ENCODE measurements at regions not wholly inside any gene's neighbourhood (a gene's known extent, or its start where the extent isn't known, plus 50 kb on each side); places are given as distances from the start of the nearest gene placed in this dataset.
"Not testable (repeated sequence)": the region's sequence is repeated elsewhere in the genome, so short reads cannot be mapped to it uniquely, and the experiment has no call there.

- TF ChIP-seq EZH2 (IDR thresholded peaks at IDR 0.05; ENCODE audit: insufficient read depth, poor library complexity, severe bottlenecking); EZH2phosphoT487 (IDR thresholded peaks at IDR 0.05; ENCODE audit: insufficient read depth, low read depth): not testable (repeated sequence)
Measured at GRCh38 chr10:91098021-91098420, 122.4 kb upstream of the PCGF5 start.
